ENCODE measurements at regions not wholly inside any gene's neighbourhood (a gene's known extent, or its start where the extent isn't known, plus 50 kb on each side); places are given as distances from the start of the nearest gene placed in this dataset.

GRCh38 chr9:115385383-115386122 is 267.6 kb upstream of the TNC start:
- no peak for DNase-seq (ENCODE audit: low read depth)
- no peak overlapping the region for H3K4me3 ChIP-seq (ENCODE audit: low read length)
- TF ChIP-seq, protein P1, sequence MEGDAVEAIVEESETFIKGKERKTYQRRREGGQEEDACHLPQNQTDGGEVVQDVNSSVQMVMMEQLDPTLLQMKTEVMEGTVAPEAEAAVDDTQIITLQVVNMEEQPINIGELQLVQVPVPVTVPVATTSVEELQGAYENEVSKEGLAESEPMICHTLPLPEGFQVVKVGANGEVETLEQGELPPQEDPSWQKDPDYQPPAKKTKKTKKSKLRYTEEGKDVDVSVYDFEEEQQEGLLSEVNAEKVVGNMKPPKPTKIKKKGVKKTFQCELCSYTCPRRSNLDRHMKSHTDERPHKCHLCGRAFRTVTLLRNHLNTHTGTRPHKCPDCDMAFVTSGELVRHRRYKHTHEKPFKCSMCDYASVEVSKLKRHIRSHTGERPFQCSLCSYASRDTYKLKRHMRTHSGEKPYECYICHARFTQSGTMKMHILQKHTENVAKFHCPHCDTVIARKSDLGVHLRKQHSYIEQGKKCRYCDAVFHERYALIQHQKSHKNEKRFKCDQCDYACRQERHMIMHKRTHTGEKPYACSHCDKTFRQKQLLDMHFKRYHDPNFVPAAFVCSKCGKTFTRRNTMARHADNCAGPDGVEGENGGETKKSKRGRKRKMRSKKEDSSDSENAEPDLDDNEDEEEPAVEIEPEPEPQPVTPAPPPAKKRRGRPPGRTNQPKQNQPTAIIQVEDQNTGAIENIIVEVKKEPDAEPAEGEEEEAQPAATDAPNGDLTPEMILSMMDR (conservative IDR thresholded peaks at IDR 0.05; ENCODE audit: low read depth, low read length): no peak

GRCh38 chr9:115386963-115387770 is 269.2 kb upstream of the TNC start:
- DNase-seq (ENCODE audit: low read depth): no peak
- no peak overlapping the region for H3K4me3 ChIP-seq (ENCODE audit: low read length)
- TF ChIP-seq, protein P1 (conservative IDR thresholded peaks at IDR 0.05; ENCODE audit: low read depth, low read length): no peak

GRCh38 chr9:115391168-115391825 is 273.3 kb upstream of the TNC start:
- TF ChIP-seq, protein P1 (conservative IDR thresholded peaks at IDR 0.05; ENCODE audit: low read depth, low read length): no peak
- DNase-seq (ENCODE audit: low read depth): no peak

DNA sequence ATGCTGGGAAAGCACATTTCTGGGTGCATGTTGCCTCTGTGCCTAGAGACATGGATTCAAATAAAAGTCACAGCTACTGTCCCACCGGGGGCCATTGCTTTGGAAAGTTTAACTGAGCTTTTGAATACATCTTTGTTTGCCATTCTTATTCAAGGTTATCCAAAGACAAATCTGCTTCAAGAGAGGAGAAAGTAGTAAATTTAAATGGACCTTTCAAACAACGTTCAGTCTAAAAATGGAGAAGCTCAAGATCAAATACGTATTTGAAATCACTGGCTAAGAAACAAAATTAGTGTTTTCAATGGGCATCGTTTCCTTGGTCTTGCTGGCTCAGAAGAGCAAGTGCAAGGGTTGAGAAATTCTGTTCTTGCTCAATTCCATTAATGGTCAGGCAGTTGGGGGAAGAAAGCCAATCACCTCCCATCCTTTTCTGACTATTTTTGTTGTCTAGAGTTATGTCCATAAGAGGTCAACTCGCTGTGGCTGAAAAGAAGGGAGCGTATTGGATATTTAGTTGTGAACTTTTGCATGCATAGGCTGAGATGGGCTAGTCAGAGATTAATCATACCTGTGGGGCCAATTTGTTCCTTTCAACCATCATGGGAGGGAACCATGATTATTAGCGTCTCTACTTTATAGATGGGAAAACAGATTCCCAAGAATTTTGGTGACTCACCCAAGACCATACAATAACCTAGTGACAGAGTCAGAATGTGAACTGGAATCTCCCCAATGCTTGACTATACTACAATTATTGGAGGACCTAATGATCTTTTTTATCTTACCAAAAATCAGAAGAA is 276.2 kb upstream of the TNC start:
- no peak for DNase-seq (ENCODE audit: low read depth)
- TF ChIP-seq, protein P1 (conservative IDR thresholded peaks at IDR 0.05; ENCODE audit: low read depth, low read length): no peak

More at GRCh38 chr9:115391168-115391825, 273.3 kb upstream of the TNC start:
- H3K4me3 ChIP-seq (ENCODE audit: low read length): no peak overlapping the region

GRCh38 chr9:115395511-115396021 is 277.6 kb upstream of the TNC start:
- no peak overlapping the region for H3K4me3 ChIP-seq (ENCODE audit: low read length)
- TF ChIP-seq, protein P1 (conservative IDR thresholded peaks at IDR 0.05; ENCODE audit: low read depth, low read length): no peak
- DNase-seq (ENCODE audit: low read depth): no peak

More for the DNA sequence above, 276.2 kb upstream of the TNC start:
- no peak overlapping the region for H3K4me3 ChIP-seq (ENCODE audit: low read length)

- TF ChIP-seq, protein P1 (conservative IDR thresholded peaks at IDR 0.05; ENCODE audit: low read depth, low read length): no peak
- DNase-seq (ENCODE audit: low read depth): no peak
These were observed 278.1 kb upstream of the TNC start for GRCh38 chr9:115396071-115396529.

More at GRCh38 chr9:115396071-115396529, 278.1 kb upstream of the TNC start:
- no peak overlapping the region for H3K4me3 ChIP-seq (ENCODE audit: low read length)

All from retinal pigment epithelial cell (primary cell).